ENCODE measurements at regions not wholly inside any gene's neighbourhood (a gene's known extent, or its start where the extent isn't known, plus 50 kb on each side); places are given as distances from the start of the nearest gene placed in this dataset.
"Not testable (repeated sequence)": the region's sequence is repeated elsewhere in the genome, so short reads cannot be mapped to it uniquely, and the experiment has no call there.

- FAIRE-seq (no peak), DNase-seq (ENCODE audit: low spot score) (no peak)
These were observed 204.4 kb downstream of the OTUD1 start for GRCh38 chr10:23643111-23643780.

GRCh38 chr10:23648618-23649017 is 209.7 kb downstream of the OTUD1 start:
- FAIRE-seq: no peak
- DNase-seq (ENCODE audit: low spot score): no peak

- no peak for FAIRE-seq
- DNase-seq (ENCODE audit: low spot score): no peak
These were observed 217.9 kb downstream of the OTUD1 start for GRCh38 chr10:23656735-23657134.

GRCh38 chr10:23657677-23658076 is 218.8 kb downstream of the OTUD1 start:
- no peak for FAIRE-seq
- DNase-seq (ENCODE audit: low spot score): no peak

GRCh38 chr10:23671866-23672265 is 233.0 kb downstream of the OTUD1 start:
- FAIRE-seq; DNase-seq (ENCODE audit: low spot score): not testable (repeated sequence)

GRCh38 chr10:23675585-23675984 is 236.7 kb downstream of the OTUD1 start:
- FAIRE-seq: no peak
- DNase-seq (ENCODE audit: low spot score): no peak

GRCh38 chr10:23676296-23676695 is 237.4 kb downstream of the OTUD1 start:
- no peak for FAIRE-seq

GRCh38 chr10:23686722-23687121 is 247.8 kb downstream of the OTUD1 start:
- DNase-seq (ENCODE audit: low spot score) (no peak), FAIRE-seq (no peak)

More at GRCh38 chr10:23676296-23676695, 237.4 kb downstream of the OTUD1 start:
- no peak for DNase-seq (ENCODE audit: low spot score)

- no peak for FAIRE-seq
- DNase-seq (ENCODE audit: low spot score): no peak
These were observed 253.9 kb downstream of the OTUD1 start for GRCh38 chr10:23692736-23693135.

GRCh38 chr10:23693501-23693901 is 254.6 kb downstream of the OTUD1 start:
- DNase-seq (ENCODE audit: low spot score): no peak
- no peak for FAIRE-seq

- DNase-seq (ENCODE audit: low spot score) (no peak), FAIRE-seq (no peak)
These were observed 255.1 kb downstream of the OTUD1 start for GRCh38 chr10:23693925-23694324.

- DNase-seq (ENCODE audit: low spot score): peak; percentile 36
- peak; percentile 17 for FAIRE-seq
These were observed 255.6 kb downstream of the OTUD1 start for GRCh38 chr10:23694446-23694920.

GRCh38 chr10:23694921-23695824 is 256.3 kb downstream of the OTUD1 start:
- FAIRE-seq (no peak), DNase-seq (ENCODE audit: low spot score) (peak; percentile 61)

GRCh38 chr10:23695825-23696420 is 257.0 kb downstream of the OTUD1 start:
- no peak for DNase-seq (ENCODE audit: low spot score)
- no peak for FAIRE-seq

GRCh38 chr10:23696476-23696875 is 257.6 kb downstream of the OTUD1 start:
- FAIRE-seq (no peak), DNase-seq (ENCODE audit: low spot score) (no peak)

GRCh38 chr10:23702977-23703414 is 264.1 kb downstream of the OTUD1 start:
- peak; percentile 17 for FAIRE-seq
- peak; percentile 66 for DNase-seq (ENCODE audit: low spot score)

- DNase-seq (ENCODE audit: low spot score): no peak
- FAIRE-seq: no peak
These were observed 276.5 kb downstream of the OTUD1 start for GRCh38 chr10:23715363-23715762.

GRCh38 chr10:23717913-23718312 is 279.0 kb downstream of the OTUD1 start:
- no peak for DNase-seq (ENCODE audit: low spot score)
- FAIRE-seq: no peak

- FAIRE-seq (no peak), DNase-seq (ENCODE audit: low spot score) (no peak)
These were observed 280.1 kb downstream of the OTUD1 start for GRCh38 chr10:23718946-23719345.

- FAIRE-seq (no peak), DNase-seq (ENCODE audit: low spot score) (no peak)
These were observed 284.9 kb downstream of the OTUD1 start for GRCh38 chr10:23723796-23724195.

GRCh38 chr10:23725548-23725947 is 286.7 kb downstream of the OTUD1 start:
- FAIRE-seq: no peak

GRCh38 chr10:23742368-23742767 is 303.5 kb downstream of the OTUD1 start:
- DNase-seq (ENCODE audit: low spot score): no peak
- FAIRE-seq: no peak

More at GRCh38 chr10:23725548-23725947, 286.7 kb downstream of the OTUD1 start:
- DNase-seq (ENCODE audit: low spot score): no peak

Measured in urothelium cell line (cell line).